H9 (cell line): ENCODE measurements at regions not wholly inside any gene's neighbourhood (a gene's known extent, or its start where the extent isn't known, plus 50 kb on each side); places are given as distances from the start of the nearest gene placed in this dataset.

Experiments
- DNase-seq: peaks from one replicate; pipeline ENCODE4 v3.0.0-alpha.2; 2017
- H2AFZ ChIP-seq: one replicate; pipeline ENCODE4 v1.6.1; 2013; ENCODE audit warnings: mild to moderate bottlenecking, low read length, control low read depth, moderate library complexity
- H2AK5ac ChIP-seq: 2 replicates; pipeline ENCODE4 v1.6.1; 2013; ENCODE audit warnings: low read length, control low read depth, mixed read lengths; ENCODE audit not compliant: insufficient read length
- H2BK120ac ChIP-seq: one replicate; pipeline ENCODE4 v1.6.1; 2013; ENCODE audit warnings: low read depth, mild to moderate bottlenecking, low read length, control low read depth, inconsistent platforms; ENCODE audit not compliant: poor library complexity, severe bottlenecking
- H2BK12ac ChIP-seq: 2 replicates; pipeline ENCODE4 v1.6.1; 2013; ENCODE audit warnings: low read length, control low read depth, mixed read lengths, low read depth; ENCODE audit not compliant: insufficient read length
- H2BK15ac ChIP-seq: 2 replicates; pipeline ENCODE4 v1.6.1; 2013; ENCODE audit warnings: low read depth, low read length, control low read depth
- H2BK20ac ChIP-seq: one replicate; pipeline ENCODE4 v1.6.1; 2013; ENCODE audit warnings: low read depth, mild to moderate bottlenecking, low read length, control low read depth, inconsistent platforms; ENCODE audit not compliant: poor library complexity, severe bottlenecking
- H2BK5ac ChIP-seq: 2 replicates; pipeline ENCODE4 v1.6.1; 2013; ENCODE audit warnings: low read length, control low read depth, mixed read lengths; ENCODE audit not compliant: insufficient read length
- H3K14ac ChIP-seq: 2 replicates; pipeline ENCODE4 v1.6.1; 2013; ENCODE audit warnings: low read length, control low read depth; ENCODE audit not compliant: insufficient read depth
- H3K18ac ChIP-seq: 2 replicates; pipeline ENCODE4 v1.6.1; 2013; ENCODE audit warnings: low read depth, mild to moderate bottlenecking, mixed read lengths, low read length, control low read depth; ENCODE audit not compliant: insufficient read length
- H3K23ac ChIP-seq: 2 replicates; pipeline ENCODE4 v1.6.1; 2013; ENCODE audit warnings: low read length, control low read depth, mixed read lengths, low read depth; ENCODE audit not compliant: insufficient read length
- H3K23me2 ChIP-seq: 2 replicates; pipeline ENCODE4 v1.6.1; 2013; ENCODE audit warnings: low read depth, mild to moderate bottlenecking, mixed read lengths, low read length, control low read depth; ENCODE audit not compliant: insufficient read length, poor library complexity, severe bottlenecking
- H3K27ac ChIP-seq: 2 replicates; pipeline ENCODE4 v1.5.1; 2013; ENCODE audit warnings: low read length, control low read depth, mixed read lengths, low read depth; ENCODE audit not compliant: insufficient read length
- H3K27me3 ChIP-seq: 2 replicates; pipeline ENCODE4 v1.6.1; 2013; ENCODE audit warnings: low read length, control low read depth, inconsistent platforms; ENCODE audit not compliant: insufficient read depth
- H3K4ac ChIP-seq: 2 replicates; pipeline ENCODE4 v1.6.1; 2013; ENCODE audit warnings: low read depth, mild to moderate bottlenecking, control low read depth, inconsistent platforms, low read length, moderate library complexity
- H3K4me1 ChIP-seq: 2 replicates; pipeline ENCODE4 v1.6.1; 2013; ENCODE audit warnings: low read length, control low read depth, inconsistent platforms; ENCODE audit not compliant: insufficient read depth
- H3K4me2 ChIP-seq: 2 replicates; pipeline ENCODE4 v1.6.1; 2013; ENCODE audit warnings: low read length, control low read depth, mixed read lengths; ENCODE audit not compliant: insufficient read length, insufficient read depth
- H3K56ac ChIP-seq: 2 replicates; pipeline ENCODE4 v1.6.1; 2013; ENCODE audit warnings: low read depth, mild to moderate bottlenecking, mixed read lengths, low read length, control low read depth; ENCODE audit not compliant: insufficient read length
- H3K79me1 ChIP-seq: 2 replicates; pipeline ENCODE4 v1.6.1; 2013; ENCODE audit warnings: low read depth, mild to moderate bottlenecking, moderate library complexity, low read length, control low read depth, inconsistent platforms; ENCODE audit not compliant: insufficient read depth, poor library complexity, severe bottlenecking
- H3K79me2 ChIP-seq: 2 replicates; pipeline ENCODE4 v1.6.1; 2013; ENCODE audit warnings: low read length, control low read depth, inconsistent platforms; ENCODE audit not compliant: insufficient read depth
- H3K9ac ChIP-seq: 2 replicates; pipeline ENCODE4 v1.6.1; 2013; ENCODE audit warnings: low read length, control low read depth, mixed read lengths; ENCODE audit not compliant: insufficient read length; ENCODE audit errors: extremely low read depth
- H3K9me3 ChIP-seq: one replicate; pipeline ENCODE4 v1.6.1; 2013; ENCODE audit warnings: low read depth, low read length, inconsistent platforms; ENCODE audit not compliant: control insufficient read depth
- H3T11ph ChIP-seq: one replicate; pipeline ENCODE4 v1.6.1; 2013; ENCODE audit warnings: mild to moderate bottlenecking, low read length, control low read depth, inconsistent platforms
- H4K20me1 ChIP-seq: one replicate; pipeline ENCODE4 v1.6.1; 2013; ENCODE audit not compliant: control insufficient read depth, insufficient read length, insufficient read depth
- H4K5ac ChIP-seq: 2 replicates; pipeline ENCODE4 v1.6.1; 2013; ENCODE audit warnings: low read depth, mild to moderate bottlenecking, mixed read lengths, low read length, control low read depth; ENCODE audit not compliant: insufficient read length
- H4K8ac ChIP-seq: replicated peaks from 2 replicates; pipeline ENCODE4 v1.6.1; 2013; ENCODE audit warnings: low read length, control low read depth, mixed read lengths, low read depth; ENCODE audit not compliant: insufficient read length
- H4K91ac ChIP-seq: 2 replicates; pipeline ENCODE4 v1.6.1; 2013; ENCODE audit warnings: low read depth, mild to moderate bottlenecking, moderate library complexity, mixed read lengths, low read length, control low read depth; ENCODE audit not compliant: insufficient read length
- H3K27ac Mint-ChIP-seq, 3 experiments: 2 replicates in 2 of 3; 3 replicates in 1 of 3; pipeline ENCODE4 v1.8.0; 2020 to 2021; ENCODE audit warnings: mixed read lengths in 3 of 3, mild to moderate bottlenecking in 1 of 3, moderate library complexity in 1 of 3
- H3K27me3 Mint-ChIP-seq: 2 replicates; pipeline ENCODE4 v1.8.0; 2021; ENCODE audit warnings: low read depth, mild to moderate bottlenecking, moderate library complexity, mixed read lengths
- H3K36me3 Mint-ChIP-seq, 3 experiments: 2 replicates in 2 of 3; 3 replicates in 1 of 3; pipeline ENCODE4 v1.8.0; 2020 to 2021; ENCODE audit warnings: low read depth in 3 of 3, mixed read lengths in 3 of 3; ENCODE audit not compliant: insufficient read depth in 1 of 3
- H3K4me1 Mint-ChIP-seq, 2 experiments: 2 replicates each; pipeline ENCODE4 v1.8.0; 2020; ENCODE audit warnings: mixed read lengths in 2 of 2
- H3K4me3 Mint-ChIP-seq, 2 experiments: 2 replicates in 1 of 2; 3 replicates in 1 of 2; pipeline ENCODE4 v1.8.0; 2020 to 2021; ENCODE audit warnings: mild to moderate bottlenecking in 2 of 2, mixed read lengths in 2 of 2, moderate library complexity in 1 of 2
- H3K9me3 Mint-ChIP-seq, 2 experiments: 2 replicates in 1 of 2; 3 replicates in 1 of 2; pipeline ENCODE4 v1.8.0; 2020; ENCODE audit warnings: mild to moderate bottlenecking in 2 of 2, mixed read lengths in 2 of 2, moderate library complexity in 1 of 2
- WGBS: extraction: QIAGEN DNeasy Blood & Tissue Kit; methylation state at CpG from one replicate; pipeline ENCODE4 v1.1.7; 2013; ENCODE audit warnings: missing lambda C conversion rate, low lambda C conversion rate, mixed read lengths; ENCODE audit not compliant: insufficient read length; ENCODE audit errors: extremely low coverage; 5-methylcytosine and 5-hydroxymethylcytosine counted together
- TF ChIP-seq, protein P1 (sequence below): fragments of 200-600 bp; sonication (generic); conservative IDR thresholded peaks from 3 replicates; pipeline ENCODE4 v1.8.0; 2021; ENCODE audit warnings: antibody characterized with exemption, mild to moderate bottlenecking

- Histone ChIP-seq H3K4ac (no peak overlapping the region), H2AFZ (no peak overlapping the region), H2BK15ac (no peak overlapping the region), H4K8ac (no peak overlapping the region), H3K23me2 (no peaks in the 10 kb centered on the region), H3K4me2 (no peak overlapping the region), H2BK120ac (no peak overlapping the region), H3K79me1 (no peaks in the 10 kb centered on the region), H4K20me1 (no peaks in the 10 kb centered on the region), H3K56ac (no peak overlapping the region), H2AK5ac (no peak overlapping the region), H3K79me2 (no peaks in the 10 kb centered on the region), H4K5ac (no peak overlapping the region), H3K14ac (no peak overlapping the region), H3K9me3 (no peaks in the 10 kb centered on the region), H3K9ac (no peak overlapping the region), H3T11ph (no peak overlapping the region), H3K27ac (no peak overlapping the region), H3K18ac (no peak overlapping the region), H2BK20ac (no peak overlapping the region), H2BK12ac (no peak overlapping the region), H3K23ac (no peak overlapping the region), H3K4me1 (no peaks in the 10 kb centered on the region), H2BK5ac (no peak overlapping the region), H4K91ac (no peak overlapping the region), H3K27me3 (no peaks in the 10 kb centered on the region)
- no peak overlapping the region for H3K4me3 Mint-ChIP-seq
- TF ChIP-seq, protein P1, sequence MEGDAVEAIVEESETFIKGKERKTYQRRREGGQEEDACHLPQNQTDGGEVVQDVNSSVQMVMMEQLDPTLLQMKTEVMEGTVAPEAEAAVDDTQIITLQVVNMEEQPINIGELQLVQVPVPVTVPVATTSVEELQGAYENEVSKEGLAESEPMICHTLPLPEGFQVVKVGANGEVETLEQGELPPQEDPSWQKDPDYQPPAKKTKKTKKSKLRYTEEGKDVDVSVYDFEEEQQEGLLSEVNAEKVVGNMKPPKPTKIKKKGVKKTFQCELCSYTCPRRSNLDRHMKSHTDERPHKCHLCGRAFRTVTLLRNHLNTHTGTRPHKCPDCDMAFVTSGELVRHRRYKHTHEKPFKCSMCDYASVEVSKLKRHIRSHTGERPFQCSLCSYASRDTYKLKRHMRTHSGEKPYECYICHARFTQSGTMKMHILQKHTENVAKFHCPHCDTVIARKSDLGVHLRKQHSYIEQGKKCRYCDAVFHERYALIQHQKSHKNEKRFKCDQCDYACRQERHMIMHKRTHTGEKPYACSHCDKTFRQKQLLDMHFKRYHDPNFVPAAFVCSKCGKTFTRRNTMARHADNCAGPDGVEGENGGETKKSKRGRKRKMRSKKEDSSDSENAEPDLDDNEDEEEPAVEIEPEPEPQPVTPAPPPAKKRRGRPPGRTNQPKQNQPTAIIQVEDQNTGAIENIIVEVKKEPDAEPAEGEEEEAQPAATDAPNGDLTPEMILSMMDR, result no peak
- no peak for DNase-seq
- no peaks in the 10 kb centered on the region for H3K9me3 Mint-ChIP-seq
- no CpG with 5 or more reads among the region's 3 CpGs for WGBS
- no peak overlapping the region for H3K27ac Mint-ChIP-seq
- no peaks in the 10 kb centered on the region for H3K4me1 Mint-ChIP-seq
- H3K36me3 Mint-ChIP-seq, result no peaks in the 10 kb centered on the region
- H3K27me3 Mint-ChIP-seq, result no peaks in the 10 kb centered on the region
Observed at GRCh38 chr4:148674876-148675275, 232.7 kb upstream of the NR3C2 start.
